A549 (cell line): ENCODE measurements at regions not wholly inside any gene's neighbourhood (a gene's known extent, or its start where the extent isn't known, plus 50 kb on each side); places are given as distances from the start of the nearest gene placed in this dataset.

ENCODE experiments used
- ATAC-seq, 2 experiments: fragments of 200-7000 bp in 1 of 2; fragments of >200 bp in 1 of 2; cut with Nextera tagmentation in 1 of 2; cut with Tn5 transposase in 1 of 2; 3 replicates each; pipeline versions ENCODE4 v1.8.0 to v1.9.1; 2018 to 2020; ENCODE audit warnings: mild to moderate bottlenecking in 1 of 2, moderate library complexity in 1 of 2
- CTCF ChIA-PET: fragments of 300-600 bp; sonication (Branson Sonifier 250); formaldehyde crosslinking; extraction: SDS; loops from one replicate; lab custom pipeline; 2021; ENCODE audit warnings: antibody characterized with exemption, inconsistent platforms; lab: Yijun Ruan, JAX
- POLR2A ChIA-PET: fragments of 350-600 bp; formaldehyde crosslinking; extraction: SDS; loops from one replicate; lab custom pipeline; 2021; ENCODE audit warnings: antibody characterized with exemption, inconsistent platforms; lab: Yijun Ruan, JAX
- DNase-seq, 2 experiments: peaks; one replicate each; pipeline versions ENCODE4 v3.0.0 to v3.0.0-alpha.2; 2011 to 2016; ENCODE audit warnings: low read depth in 1 of 2, low spot score in 1 of 2
- FAIRE-seq: peaks from 2 replicates; lab custom pipeline; 2011; peaks lifted over from hg19 to GRCh38; lab: Jason Lieb, UNC
- H3K27ac ChIP-seq, 2 experiments: fragments of >200 bp; sonication (Bioruptor Twin); formaldehyde crosslinking; 3 replicates each; pipeline ENCODE4 v1.5.1; 2016 to 2017
- H3K4me1 ChIP-seq: fragments of >200 bp; sonication (Bioruptor Twin); formaldehyde crosslinking; 3 replicates; pipeline ENCODE4 v1.6.1; 2016
- H3K4me2 ChIP-seq: fragments of >200 bp; sonication (Bioruptor Twin); formaldehyde crosslinking; 3 replicates; pipeline ENCODE4 v1.6.1; 2016
- H3K4me3 ChIP-seq: fragments of >200 bp; sonication (Bioruptor Twin); formaldehyde crosslinking; 3 replicates; pipeline ENCODE4 v1.5.1; 2016
- H3K9me3 ChIP-seq: fragments of >200 bp; sonication (Bioruptor Twin); formaldehyde crosslinking; 3 replicates; pipeline ENCODE4 v1.6.1; 2016
- BCL3 ChIP-seq: fragments of >200 bp; sonication (Bioruptor Twin); formaldehyde crosslinking; IDR thresholded peaks from 3 replicates; pipeline ENCODE4 v1.6.1; 2016
- CBX8 ChIP-seq: fragments of 200-600 bp; sonication (generic); IDR thresholded peaks from 2 replicates; pipeline ENCODE4 v1.6.1; 2016
- EHF ChIP-seq: fragments of 250-450 bp; sonication (Bioruptor Pico); IDR thresholded peaks from 2 replicates; pipeline ENCODE4 v1.5.0; 2020; ENCODE audit warnings: mild to moderate bottlenecking
- EP300 ChIP-seq, 2 experiments: fragments of >200 bp; sonication (Bioruptor Twin); formaldehyde crosslinking; IDR thresholded peaks; 2 replicates in 1 of 2; 3 replicates in 1 of 2; pipeline ENCODE4 v1.6.1; 2016 to 2017
- FOSB ChIP-seq: fragments of 250-450 bp; sonication (Bioruptor Pico); IDR thresholded peaks from 2 replicates; pipeline ENCODE4 v1.5.0; 2020; ENCODE audit warnings: mild to moderate bottlenecking, moderate library complexity
- FOXS1 ChIP-seq: fragments of 250-450 bp; sonication (Bioruptor Pico); IDR thresholded peaks from 2 replicates; pipeline ENCODE4 v1.5.0; 2020; ENCODE audit warnings: mild to moderate bottlenecking, moderate library complexity
- GATA3 ChIP-seq: IDR thresholded peaks from 2 replicates; pipeline ENCODE4 v1.6.1; 2012; ENCODE audit warnings: borderline replicate concordance
- HEYL ChIP-seq: fragments of 250-450 bp; sonication (Bioruptor Pico); IDR thresholded peaks from 2 replicates; pipeline ENCODE4 v1.8.0; 2021; ENCODE audit warnings: mild to moderate bottlenecking, moderate library complexity
- HOXB5 ChIP-seq: fragments of 250-450 bp; sonication (Bioruptor Pico); IDR thresholded peaks from 2 replicates; pipeline ENCODE4 v1.5.0; 2020; ENCODE audit warnings: mild to moderate bottlenecking, moderate library complexity
- JUN ChIP-seq, 2 experiments: fragments of >200 bp; sonication (Bioruptor Twin); formaldehyde crosslinking; IDR thresholded peaks; 2 replicates in 1 of 2; 3 replicates in 1 of 2; pipeline ENCODE4 v1.6.1; 2016 to 2017
- KDM5A ChIP-seq: fragments of 200-600 bp; sonication (generic); IDR thresholded peaks from 2 replicates; pipeline ENCODE4 v1.6.1; 2016; ENCODE audit warnings: antibody characterized with exemption, mild to moderate bottlenecking
- MAFK ChIP-seq: fragments of 450-650 bp; IDR thresholded peaks from 2 replicates; pipeline ENCODE4 v1.6.1; 2014; ENCODE audit not compliant: partially characterized antibody
- MAZ ChIP-seq: fragments of 150-350 bp; IDR thresholded peaks from 2 replicates; pipeline ENCODE4 v1.6.1; 2014; ENCODE audit warnings: antibody characterized with exemption, low read depth, low read length, borderline replicate concordance
- NPAS2 ChIP-seq: fragments of 250-450 bp; sonication (Bioruptor Pico); IDR thresholded peaks from 2 replicates; pipeline ENCODE4 v1.8.0; 2022; ENCODE audit warnings: mild to moderate bottlenecking, moderate library complexity, borderline replicate concordance
- RAD21 ChIP-seq, 2 experiments: fragments of >200 bp in 1 of 2; sonication (Bioruptor Twin) in 1 of 2; formaldehyde crosslinking in 1 of 2; IDR thresholded peaks in 1 of 2; conservative IDR thresholded peaks in 1 of 2; 2 replicates in 1 of 2; 3 replicates in 1 of 2; pipeline ENCODE4 v1.6.1; 2012 to 2018; ENCODE audit warnings: inconsistent platforms in 1 of 2
- RARB ChIP-seq: fragments of 250-450 bp; sonication (Bioruptor Pico); IDR thresholded peaks from 2 replicates; pipeline ENCODE4 v1.8.0; 2021; ENCODE audit warnings: mild to moderate bottlenecking, moderate library complexity
- TFCP2L1 ChIP-seq: fragments of 250-450 bp; sonication (Bioruptor Pico); IDR thresholded peaks from 2 replicates; pipeline ENCODE4 v1.5.0; 2021; ENCODE audit warnings: mild to moderate bottlenecking
- ZC3H11A ChIP-seq: fragments of 450-650 bp; IDR thresholded peaks from 2 replicates; pipeline ENCODE4 v1.6.1; 2014; ENCODE audit warnings: antibody characterized with exemption, mild to moderate bottlenecking
- ZNF302 ChIP-seq: fragments of 250-450 bp; sonication (Bioruptor Pico); IDR thresholded peaks from 2 replicates; pipeline ENCODE4 v1.9.0; 2021; ENCODE audit warnings: inconsistent platforms, mild to moderate bottlenecking, moderate library complexity
- WGBS: methylation state at CpG from one replicate; pipeline ENCODE4 v1.1.6; 2017; ENCODE audit errors: missing lambda C conversion rate; 5-methylcytosine and 5-hydroxymethylcytosine counted together
- TF ChIP-seq, protein P1 (sequence below): fragments of 200-600 bp; sonication (generic); IDR thresholded peaks from 2 replicates; pipeline ENCODE4 v1.6.1; 2016; ENCODE audit warnings: antibody characterized with exemption, mild to moderate bottlenecking, moderate library complexity
- TF ChIP-seq, protein P2 (sequence below): IDR thresholded peaks from 2 replicates; pipeline ENCODE4 v1.6.1; 2012; ENCODE audit warnings: low read depth, borderline replicate concordance
- TF ChIP-seq, protein P3 (sequence below): fragments of 250-450 bp; sonication (Bioruptor Pico); IDR thresholded peaks from 2 replicates; pipeline ENCODE4 v1.5.0; 2021; ENCODE audit warnings: mild to moderate bottlenecking, moderate library complexity, borderline replicate concordance
- TF ChIP-seq, protein P4 (sequence below): fragments of >200 bp; sonication (Bioruptor Twin); formaldehyde crosslinking; IDR thresholded peaks from 2 replicates; pipeline ENCODE4 v1.6.1; 2016

DNA sequence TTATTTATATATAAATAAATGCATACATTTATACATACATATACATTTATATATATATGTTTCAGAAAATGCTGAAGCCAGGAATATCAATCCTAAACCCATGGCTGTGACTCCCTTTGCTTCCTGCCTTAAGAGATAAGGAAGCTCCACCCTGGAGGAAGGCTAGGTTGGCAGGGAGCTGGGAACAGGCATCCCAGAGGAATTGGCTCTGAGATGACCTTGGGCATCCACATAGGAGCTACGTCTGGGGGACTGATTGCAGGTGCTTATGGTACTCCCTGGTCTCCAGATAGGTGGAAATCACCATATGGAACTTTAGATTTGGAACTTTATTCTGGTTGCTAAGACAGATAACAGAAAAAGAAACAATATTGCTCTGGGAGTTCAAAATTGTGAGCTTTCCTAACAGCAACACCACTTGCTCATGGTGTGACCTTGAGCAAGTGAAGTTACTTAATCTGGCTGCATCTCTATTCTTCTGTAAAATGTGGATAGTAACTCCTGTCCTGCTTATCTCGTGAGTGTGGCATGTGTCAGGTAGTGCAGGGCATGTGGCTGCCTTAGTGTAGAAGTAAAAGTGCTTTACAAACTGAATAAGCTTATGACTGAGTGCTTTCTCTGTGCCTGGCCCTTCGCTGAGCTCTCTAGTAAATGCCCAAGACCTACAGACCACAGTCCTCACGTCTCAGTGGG is 341.0 kb downstream of the MEIS1 start:
- H3K4me3 ChIP-seq: no peak overlapping the region
- ChIA-PET CTCF (interaction anchor here (0.6 to 1.1 kb wide), 3 partner anchors 15 to 246 kb away, joined by 3 read pairs; no protein-coding TSS in a partner anchor), POLR2A (no interaction called here)
- TF ChIP-seq RARB (CRISPR knock-in tag) (no peak), ZC3H11A (no peak), NPAS2 (CRISPR knock-in tag) (no peak), CBX8 (no peak), JUN (IDR thresholded peaks at IDR 0.05) (no peak), HEYL (CRISPR knock-in tag) (no peak), TFCP2L1 (CRISPR knock-in tag) (no peak), MAZ (no peak)
- TF ChIP-seq, protein P1, sequence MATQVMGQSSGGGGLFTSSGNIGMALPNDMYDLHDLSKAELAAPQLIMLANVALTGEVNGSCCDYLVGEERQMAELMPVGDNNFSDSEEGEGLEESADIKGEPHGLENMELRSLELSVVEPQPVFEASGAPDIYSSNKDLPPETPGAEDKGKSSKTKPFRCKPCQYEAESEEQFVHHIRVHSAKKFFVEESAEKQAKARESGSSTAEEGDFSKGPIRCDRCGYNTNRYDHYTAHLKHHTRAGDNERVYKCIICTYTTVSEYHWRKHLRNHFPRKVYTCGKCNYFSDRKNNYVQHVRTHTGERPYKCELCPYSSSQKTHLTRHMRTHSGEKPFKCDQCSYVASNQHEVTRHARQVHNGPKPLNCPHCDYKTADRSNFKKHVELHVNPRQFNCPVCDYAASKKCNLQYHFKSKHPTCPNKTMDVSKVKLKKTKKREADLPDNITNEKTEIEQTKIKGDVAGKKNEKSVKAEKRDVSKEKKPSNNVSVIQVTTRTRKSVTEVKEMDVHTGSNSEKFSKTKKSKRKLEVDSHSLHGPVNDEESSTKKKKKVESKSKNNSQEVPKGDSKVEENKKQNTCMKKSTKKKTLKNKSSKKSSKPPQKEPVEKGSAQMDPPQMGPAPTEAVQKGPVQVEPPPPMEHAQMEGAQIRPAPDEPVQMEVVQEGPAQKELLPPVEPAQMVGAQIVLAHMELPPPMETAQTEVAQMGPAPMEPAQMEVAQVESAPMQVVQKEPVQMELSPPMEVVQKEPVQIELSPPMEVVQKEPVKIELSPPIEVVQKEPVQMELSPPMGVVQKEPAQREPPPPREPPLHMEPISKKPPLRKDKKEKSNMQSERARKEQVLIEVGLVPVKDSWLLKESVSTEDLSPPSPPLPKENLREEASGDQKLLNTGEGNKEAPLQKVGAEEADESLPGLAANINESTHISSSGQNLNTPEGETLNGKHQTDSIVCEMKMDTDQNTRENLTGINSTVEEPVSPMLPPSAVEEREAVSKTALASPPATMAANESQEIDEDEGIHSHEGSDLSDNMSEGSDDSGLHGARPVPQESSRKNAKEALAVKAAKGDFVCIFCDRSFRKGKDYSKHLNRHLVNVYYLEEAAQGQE: no peak
- TF ChIP-seq, protein P2, sequence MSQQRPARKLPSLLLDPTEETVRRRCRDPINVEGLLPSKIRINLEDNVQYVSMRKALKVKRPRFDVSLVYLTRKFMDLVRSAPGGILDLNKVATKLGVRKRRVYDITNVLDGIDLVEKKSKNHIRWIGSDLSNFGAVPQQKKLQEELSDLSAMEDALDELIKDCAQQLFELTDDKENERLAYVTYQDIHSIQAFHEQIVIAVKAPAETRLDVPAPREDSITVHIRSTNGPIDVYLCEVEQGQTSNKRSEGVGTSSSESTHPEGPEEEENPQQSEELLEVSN: no peak
- no peak overlapping the region for H3K4me2 ChIP-seq
- no peaks in the 10 kb centered on the region for H3K9me3 ChIP-seq
- FAIRE-seq (no peak), DNase-seq (no peak), ATAC-seq (no peak)
- no peak overlapping the region for H3K27ac ChIP-seq
- peaks cover 9% of the 10 kb centered on the region; the same call in 2 of the 3 replicates for H3K4me1 ChIP-seq
- 0% methylated on average over 4 of the region's 4 CpGs for WGBS

DNA sequence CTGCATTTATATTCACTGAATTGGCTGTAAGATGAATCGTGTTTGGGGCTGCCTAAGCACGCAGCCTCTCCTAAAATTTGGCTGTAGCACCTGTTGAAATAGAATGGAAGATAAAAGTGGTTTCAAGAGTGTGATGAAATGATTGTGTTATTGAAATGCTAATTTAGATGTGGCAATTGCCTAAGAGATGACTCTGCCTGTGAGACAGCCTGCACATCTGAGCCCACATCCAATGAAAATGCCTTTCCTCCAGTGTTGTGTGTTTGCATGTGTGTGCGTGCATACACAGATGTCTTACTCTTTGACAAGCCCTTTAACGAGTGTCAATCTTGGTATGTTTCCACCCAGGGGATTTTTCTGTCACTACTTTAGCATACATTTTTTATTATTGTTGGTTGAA is 346.9 kb downstream of the MEIS1 start:
- Histone ChIP-seq H3K27ac (no peak overlapping the region), H3K9me3 (0 out of 3 replicates have a peak, but pooled peaks cover 2% of the 10 kb centered on the region), H3K4me2 (no peak overlapping the region), H3K4me3 (no peak overlapping the region), H3K4me1 (no peaks in the 10 kb centered on the region)
- ATAC-seq: no peak
- TF ChIP-seq GATA3: no peak
- TF ChIP-seq BCL3: no peak
- no peak for TF ChIP-seq JUN (IDR thresholded peaks at IDR 0.05)
- TF ChIP-seq, protein P3, sequence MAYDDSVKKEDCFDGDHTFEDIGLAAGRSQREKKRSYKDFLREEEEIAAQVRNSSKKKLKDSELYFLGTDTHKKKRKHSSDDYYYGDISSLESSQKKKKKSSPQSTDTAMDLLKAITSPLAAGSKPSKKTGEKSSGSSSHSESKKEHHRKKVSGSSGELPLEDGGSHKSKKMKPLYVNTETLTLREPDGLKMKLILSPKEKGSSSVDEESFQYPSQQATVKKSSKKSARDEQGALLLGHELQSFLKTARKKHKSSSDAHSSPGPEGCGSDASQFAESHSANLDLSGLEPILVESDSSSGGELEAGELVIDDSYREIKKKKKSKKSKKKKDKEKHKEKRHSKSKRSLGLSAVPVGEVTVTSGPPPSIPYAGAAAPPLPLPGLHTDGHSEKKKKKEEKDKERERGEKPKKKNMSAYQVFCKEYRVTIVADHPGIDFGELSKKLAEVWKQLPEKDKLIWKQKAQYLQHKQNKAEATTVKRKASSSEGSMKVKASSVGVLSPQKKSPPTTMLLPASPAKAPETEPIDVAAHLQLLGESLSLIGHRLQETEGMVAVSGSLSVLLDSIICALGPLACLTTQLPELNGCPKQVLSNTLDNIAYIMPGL (CRISPR knock-in tag): no peak
- TF ChIP-seq ZNF302 (CRISPR knock-in tag): no peak
- no peak for TF ChIP-seq FOXS1
- no peak for TF ChIP-seq MAFK
- no peak for TF ChIP-seq RARB (CRISPR knock-in tag)
- no peak for TF ChIP-seq KDM5A
- no peak for TF ChIP-seq EHF
- TF ChIP-seq RAD21 (conservative IDR thresholded peaks at IDR 0.05 in 1 of 2, IDR thresholded peaks at IDR 0.05 in 1 of 2): no peak
- no peak for TF ChIP-seq FOSB (CRISPR knock-in tag)
- TF ChIP-seq, protein P4, sequence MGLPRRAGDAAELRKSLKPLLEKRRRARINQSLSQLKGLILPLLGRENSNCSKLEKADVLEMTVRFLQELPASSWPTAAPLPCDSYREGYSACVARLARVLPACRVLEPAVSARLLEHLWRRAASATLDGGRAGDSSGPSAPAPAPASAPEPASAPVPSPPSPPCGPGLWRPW: no peak
- TF ChIP-seq HOXB5 (CRISPR knock-in tag): no peak
- TF ChIP-seq EP300 (IDR thresholded peaks at IDR 0.05): no peak
- ChIA-PET CTCF (no interaction called here), POLR2A (no interaction called here)
- no peak for FAIRE-seq
- no peak for DNase-seq
- WGBS: 23% methylated on average over 4 of the region's 4 CpGs
